Trophoblast cell (in vitro differentiated cells and primary cell): ENCODE measurements at regions not wholly inside any gene's neighbourhood (a gene's known extent, or its start where the extent isn't known, plus 50 kb on each side); places are given as distances from the start of the nearest gene placed in this dataset.

Experiments
- DNase-seq, 2 donors: peaks; one replicate each; pipeline ENCODE4 v3.0.0-alpha.2; 2016
- H2AFZ ChIP-seq: 2 replicates; pipeline ENCODE4 v1.6.1; 2013; ENCODE audit warnings: low read length, moderate library complexity, mild to moderate bottlenecking; ENCODE audit not compliant: insufficient read depth, poor library complexity
- H2AK5ac ChIP-seq: 2 replicates; pipeline ENCODE4 v1.6.1; 2013; ENCODE audit warnings: mild to moderate bottlenecking, low read length
- H2BK120ac ChIP-seq: 2 replicates; pipeline ENCODE4 v1.6.1; 2013; ENCODE audit warnings: low read length, mild to moderate bottlenecking, moderate library complexity; ENCODE audit not compliant: insufficient read depth, poor library complexity
- H2BK12ac ChIP-seq: 2 replicates; pipeline ENCODE4 v1.6.1; 2013; ENCODE audit warnings: mild to moderate bottlenecking, low read length, moderate library complexity
- H2BK5ac ChIP-seq: 2 replicates; pipeline ENCODE4 v1.6.1; 2013; ENCODE audit warnings: low read length, low read depth, moderate library complexity, mild to moderate bottlenecking; ENCODE audit not compliant: poor library complexity
- H3K14ac ChIP-seq: 2 replicates; pipeline ENCODE4 v1.6.1; 2013; ENCODE audit warnings: mild to moderate bottlenecking, low read length
- H3K18ac ChIP-seq: 2 replicates; pipeline ENCODE4 v1.6.1; 2013; ENCODE audit warnings: mild to moderate bottlenecking, low read length
- H3K23ac ChIP-seq: 2 replicates; pipeline ENCODE4 v1.6.1; 2013; ENCODE audit warnings: low read length
- H3K27ac ChIP-seq: 2 replicates; pipeline ENCODE4 v1.5.1; 2013; ENCODE audit warnings: low read depth, mild to moderate bottlenecking, inconsistent platforms, low read length, moderate library complexity
- H3K27me3 ChIP-seq: 2 replicates; pipeline ENCODE4 v1.6.1; 2013; ENCODE audit warnings: inconsistent platforms, mild to moderate bottlenecking, low read length, moderate library complexity; ENCODE audit not compliant: insufficient read depth
- H3K36me3 ChIP-seq, 2 experiments: 1 replicate in 1 of 2; 2 replicates in 1 of 2; pipeline ENCODE4 v1.6.1; 2013; ENCODE audit warnings: low read length in 2 of 2, mild to moderate bottlenecking in 2 of 2, moderate library complexity in 1 of 2; ENCODE audit not compliant: insufficient read depth in 2 of 2, control insufficient read depth in 1 of 2
- H3K4ac ChIP-seq: 2 replicates; pipeline ENCODE4 v1.6.1; 2013; ENCODE audit warnings: low read depth, mild to moderate bottlenecking, low read length, moderate library complexity
- H3K4me1 ChIP-seq, 2 experiments: 1 replicate in 1 of 2; 2 replicates in 1 of 2; pipeline ENCODE4 v1.6.1; 2013; ENCODE audit warnings: low read length in 2 of 2, mild to moderate bottlenecking in 2 of 2, moderate library complexity in 1 of 2; ENCODE audit not compliant: insufficient read depth in 2 of 2, control insufficient read depth in 1 of 2
- H3K4me2 ChIP-seq: 2 replicates; pipeline ENCODE4 v1.6.1; 2013; ENCODE audit warnings: inconsistent platforms, mild to moderate bottlenecking, low read length, moderate library complexity
- H3K4me3 ChIP-seq: 2 replicates; pipeline ENCODE4 v1.5.1; 2013; ENCODE audit warnings: mild to moderate bottlenecking, low read depth, low read length, inconsistent platforms
- H3K79me1 ChIP-seq: one replicate; pipeline ENCODE4 v1.6.1; 2013; ENCODE audit warnings: low read length
- H3K79me2 ChIP-seq: 2 replicates; pipeline ENCODE4 v1.6.1; 2013; ENCODE audit warnings: low read length, mild to moderate bottlenecking; ENCODE audit not compliant: control insufficient read depth, insufficient read depth, poor library complexity
- H3K9ac ChIP-seq: 2 replicates; pipeline ENCODE4 v1.6.1; 2013; ENCODE audit warnings: mild to moderate bottlenecking, low read length
- H3K9me3 ChIP-seq: 2 replicates; pipeline ENCODE4 v1.6.1; 2013; ENCODE audit warnings: low read depth, mild to moderate bottlenecking, control low read depth, inconsistent platforms, low read length; ENCODE audit not compliant: insufficient read depth
- H4K12ac ChIP-seq: 2 replicates; pipeline ENCODE4 v1.6.1; 2013; ENCODE audit warnings: low read depth, mild to moderate bottlenecking, low read length, moderate library complexity
- H4K8ac ChIP-seq: 2 replicates; pipeline ENCODE4 v1.6.1; 2013; ENCODE audit warnings: low read depth, mild to moderate bottlenecking, low read length, moderate library complexity
- H4K91ac ChIP-seq: one replicate; pipeline ENCODE4 v1.6.1; 2013; ENCODE audit warnings: low read depth, mild to moderate bottlenecking, low read length, moderate library complexity
- WGBS: extraction: QIAGEN DNeasy Blood & Tissue Kit; methylation state at CpG from one replicate; pipeline ENCODE4 v1.1.7; 2013; ENCODE audit warnings: missing lambda C conversion rate; ENCODE audit not compliant: insufficient read length, insufficient coverage; ENCODE audit errors: extremely low coverage; 5-methylcytosine and 5-hydroxymethylcytosine counted together

GRCh38 chr4:37169956-37170355 is 74.6 kb upstream of the NWD2 start:
- Histone ChIP-seq H3K79me2 (no peaks in the 10 kb centered on the region), H2BK120ac (no peak overlapping the region), H2AFZ (no peak overlapping the region), H2BK12ac (no peak overlapping the region), H3K36me3 (no peaks in the 10 kb centered on the region), H3K9ac (no peak overlapping the region), H4K8ac (no peak overlapping the region), H4K91ac (no peak overlapping the region), H2AK5ac (no peak overlapping the region), H3K27me3 (no peaks in the 10 kb centered on the region), H3K4ac (no peak overlapping the region), H3K14ac (no peak overlapping the region), H3K4me2 (no peak overlapping the region), H4K12ac (no peak overlapping the region), H3K23ac (no peak overlapping the region), H3K79me1 (no peaks in the 10 kb centered on the region), H3K27ac (no peak overlapping the region), H3K4me1 (no peaks in the 10 kb centered on the region), H3K18ac (no peak overlapping the region), H3K9me3 (no peaks in the 10 kb centered on the region), H2BK5ac (no peak overlapping the region), H3K4me3 (no peak overlapping the region)
- no CpG with 5 or more reads among the region's 5 CpGs for WGBS
- no peak for DNase-seq

- H2BK120ac ChIP-seq, result no peak overlapping the region
- no peaks in the 10 kb centered on the region for H3K79me1 ChIP-seq
- H3K4ac ChIP-seq, result no peak overlapping the region
- H2AFZ ChIP-seq, result no peak overlapping the region
- no peak overlapping the region for H3K9ac ChIP-seq
- no peak overlapping the region for H2BK5ac ChIP-seq
- H3K9me3 ChIP-seq, result no peaks in the 10 kb centered on the region
- no peak for DNase-seq
- H4K91ac ChIP-seq, result no peak overlapping the region
- no peaks in the 10 kb centered on the region for H3K79me2 ChIP-seq
- H3K27me3 ChIP-seq, result no peaks in the 10 kb centered on the region
- H3K4me2 ChIP-seq, result no peak overlapping the region
- no peak overlapping the region for H3K4me3 ChIP-seq
- no peak overlapping the region for H3K14ac ChIP-seq
- no peak overlapping the region for H3K18ac ChIP-seq
- no peak overlapping the region for H4K12ac ChIP-seq
- H2BK12ac ChIP-seq, result no peak overlapping the region
- no peak overlapping the region for H4K8ac ChIP-seq
- no peak overlapping the region for H3K23ac ChIP-seq
- WGBS, result no CpG with 5 or more reads among the region's 10 CpGs
- H3K36me3 ChIP-seq, result no peaks in the 10 kb centered on the region
- no peaks in the 10 kb centered on the region for H3K4me1 ChIP-seq
- H3K27ac ChIP-seq, result no peak overlapping the region
- H2AK5ac ChIP-seq, result no peak overlapping the region
These were observed 56.4 kb upstream of the NWD2 start for GRCh38 chr4:37188100-37188499.
